GM13976 (cell line): ENCODE measurements at regions not wholly inside any gene's neighbourhood (a gene's known extent, or its start where the extent isn't known, plus 50 kb on each side); places are given as distances from the start of the nearest gene placed in this dataset.

Source experiments
- DNase-seq: peaks from one replicate; pipeline ENCODE4 v3.0.0; 2012; ENCODE audit warnings: low spot score
- CTCF ChIP-seq: IDR thresholded peaks from 2 replicates; pipeline ENCODE4 v1.5.1; 2012; ENCODE audit warnings: borderline replicate concordance, mild to moderate bottlenecking; ENCODE audit not compliant: insufficient read depth; ENCODE audit errors: extremely low read depth, missing control alignments, control extremely low read depth
- in situ Hi-C: fragments of 300-500 bp; cut with MboI; formaldehyde crosslinking; loops from one replicate; pipeline ENCODE4 v1.12.0; 2022; ENCODE audit warnings: low sequenced_read_pairs, mixed read lengths, inconsistent platforms; ENCODE audit not compliant: unreplicated experiment

GRCh38 chr12:24582954-24583601 is 365.8 kb downstream of the BCAT1 start:
- no peak for TF ChIP-seq CTCF
- DNase-seq, result no peak
- in situ Hi-C loops, result loop anchor here (25.0 kb wide), 1 partner anchor 471 kb away; no protein-coding TSS in a partner anchor

- no peak for DNase-seq
- TF ChIP-seq CTCF, result no peak
- in situ Hi-C loops, result no loop called here
These were observed 374.4 kb downstream of the BCAT1 start for GRCh38 chr12:24574538-24574937.

GRCh38 chr12:24573621-24574020 is 375.3 kb downstream of the BCAT1 start:
- in situ Hi-C loops, result no loop called here
- TF ChIP-seq CTCF, result no peak
- DNase-seq, result no peak

- DNase-seq, result no peak
- no peak for TF ChIP-seq CTCF
- in situ Hi-C loops, result no loop called here
These were observed 383.6 kb downstream of the BCAT1 start for GRCh38 chr12:24565300-24565699.

- TF ChIP-seq CTCF, result no peak
- in situ Hi-C loops, result no loop called here
- DNase-seq, result peak; percentile 50
These were observed 386.0 kb downstream of the BCAT1 start for GRCh38 chr12:24562771-24563431.

GRCh38 chr12:24561882-24562770 is 386.8 kb downstream of the BCAT1 start:
- in situ Hi-C loops, result no loop called here

More at GRCh38 chr12:24561882-24562770, 386.8 kb downstream of the BCAT1 start:
- TF ChIP-seq CTCF, result no peak
- peak; percentile 58 for DNase-seq
